Glutamatergic neuron (in vitro differentiated cells): ENCODE measurements at regions not wholly inside any gene's neighbourhood (a gene's known extent, or its start where the extent isn't known, plus 50 kb on each side); places are given as distances from the start of the nearest gene placed in this dataset.

ENCODE experiments used
- DNase-seq: peaks from one replicate; pipeline ENCODE4 v3.0.0; 2022
- H3K27ac Mint-ChIP-seq: one replicate; pipeline ENCODE4 v1.8.0; 2020; ENCODE audit warnings: mild to moderate bottlenecking, mixed read lengths, inconsistent platforms; ENCODE audit not compliant: unreplicated experiment
- H3K27me3 Mint-ChIP-seq: one replicate; pipeline ENCODE4 v1.8.0; 2020; ENCODE audit warnings: mild to moderate bottlenecking, moderate library complexity, mixed read lengths, inconsistent platforms; ENCODE audit not compliant: unreplicated experiment
- H3K36me3 Mint-ChIP-seq: one replicate; pipeline ENCODE4 v1.8.0; 2020; ENCODE audit warnings: mild to moderate bottlenecking, mixed read lengths, inconsistent platforms; ENCODE audit not compliant: unreplicated experiment
- H3K4me1 Mint-ChIP-seq: one replicate; pipeline ENCODE4 v1.8.0; 2020; ENCODE audit warnings: mild to moderate bottlenecking, low read depth, mixed read lengths, inconsistent platforms; ENCODE audit not compliant: unreplicated experiment
- H3K4me3 Mint-ChIP-seq: one replicate; pipeline ENCODE4 v1.8.0; 2020; ENCODE audit warnings: mild to moderate bottlenecking, mixed read lengths, inconsistent platforms; ENCODE audit not compliant: unreplicated experiment
- H3K9me3 Mint-ChIP-seq: one replicate; pipeline ENCODE4 v1.8.0; 2020; ENCODE audit warnings: mild to moderate bottlenecking, moderate library complexity, mixed read lengths, inconsistent platforms; ENCODE audit not compliant: unreplicated experiment
- CTCF ChIP-seq: fragments of 200-600 bp; sonication (generic); IDR thresholded peaks from one replicate; pipeline ENCODE4 v1.5.0; 2021; ENCODE audit not compliant: partially characterized antibody, unreplicated experiment

- Mint-ChIP-seq H3K4me3 (no peak overlapping the region), H3K27ac (no peak overlapping the region), H3K4me1 (peaks cover 11% of the 10 kb centered on the region), H3K9me3 (peaks cover 1% of the 10 kb centered on the region), H3K27me3 (peaks cover 2% of the 10 kb centered on the region), H3K36me3 (no peaks in the 10 kb centered on the region)
- no peak for DNase-seq
- no peak for TF ChIP-seq CTCF
Observed at GRCh38 chr12:59087077-59087673, 166.9 kb upstream of the LRIG3 start.

- Mint-ChIP-seq H3K27ac (no peak overlapping the region), H3K4me1 (peaks cover 11% of the 10 kb centered on the region), H3K27me3 (peaks cover 2% of the 10 kb centered on the region), H3K4me3 (no peak overlapping the region), H3K9me3 (peaks cover 1% of the 10 kb centered on the region), H3K36me3 (no peaks in the 10 kb centered on the region)
- no peak for TF ChIP-seq CTCF
- DNase-seq = no peak
Observed at GRCh38 chr12:59086126-59086525, 165.8 kb upstream of the LRIG3 start.

GRCh38 chr12:59085690-59086089 is 165.4 kb upstream of the LRIG3 start:
- peaks cover 11% of the 10 kb centered on the region for H3K4me1 Mint-ChIP-seq
- H3K27me3 Mint-ChIP-seq = peaks cover 2% of the 10 kb centered on the region
- no peak overlapping the region for H3K4me3 Mint-ChIP-seq
- peaks cover 1% of the 10 kb centered on the region for H3K9me3 Mint-ChIP-seq
- TF ChIP-seq CTCF = no peak
- H3K36me3 Mint-ChIP-seq = no peaks in the 10 kb centered on the region
- no peak for DNase-seq
- H3K27ac Mint-ChIP-seq = no peak overlapping the region

GRCh38 chr12:59084511-59085375 is 164.4 kb upstream of the LRIG3 start:
- Mint-ChIP-seq H3K4me3 (no peak overlapping the region), H3K27ac (no peak overlapping the region), H3K36me3 (no peaks in the 10 kb centered on the region), H3K9me3 (peaks cover 1% of the 10 kb centered on the region), H3K4me1 (peaks cover 11% of the 10 kb centered on the region), H3K27me3 (peaks cover 2% of the 10 kb centered on the region)
- DNase-seq = no peak
- no peak for TF ChIP-seq CTCF

- Mint-ChIP-seq H3K36me3 (no peaks in the 10 kb centered on the region), H3K9me3 (peaks cover 1% of the 10 kb centered on the region), H3K27me3 (peaks cover 2% of the 10 kb centered on the region), H3K4me3 (no peak overlapping the region), H3K4me1 (peaks cover 3% of the 10 kb centered on the region), H3K27ac (no peak overlapping the region)
- DNase-seq = no peak
- no peak for TF ChIP-seq CTCF
Observed at GRCh38 chr12:59082952-59083351, 162.6 kb upstream of the LRIG3 start.
